Activated gamma-delta T cell (primary cell): ENCODE measurements at regions not wholly inside any gene's neighbourhood (a gene's known extent, or its start where the extent isn't known, plus 50 kb on each side); places are given as distances from the start of the nearest gene placed in this dataset.
"Not testable (repeated sequence)": the region's sequence is repeated elsewhere in the genome, so short reads cannot be mapped to it uniquely, and the experiment has no call there.

Experiments used
- DNase-seq: peaks from one replicate; lab custom pipeline; 2025; lab: John Stamatoyannopoulos, UW

- no peak for DNase-seq
Observed at GRCh38 chr14:71327691-71328090, 420.4 kb downstream of the PCNX1 start.

- DNase-seq = no peak
Observed at GRCh38 chr14:71328183-71328582, 420.9 kb downstream of the PCNX1 start.

GRCh38 chr14:71328954-71329353, 421.7 kb downstream of the PCNX1 start:
- no peak for DNase-seq

DNA sequence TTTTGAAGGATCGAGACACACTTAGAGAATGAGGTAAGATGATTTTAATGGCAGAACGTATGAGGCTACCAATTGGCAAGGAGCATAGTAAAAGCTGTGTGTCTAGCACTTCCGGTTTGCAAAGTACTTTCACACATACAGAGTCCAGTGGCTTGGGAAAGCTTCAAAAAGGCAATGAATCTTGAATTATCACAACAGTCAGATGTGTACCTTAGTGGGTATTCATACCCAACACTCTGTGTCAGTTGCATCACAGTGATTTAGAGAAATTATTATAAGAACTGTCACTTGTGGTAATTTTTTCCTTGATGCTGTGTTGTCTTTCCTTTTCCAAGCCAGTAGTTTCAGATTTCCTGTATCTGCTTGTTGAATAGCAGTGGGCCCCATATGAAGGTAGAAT, 424.1 kb downstream of the PCNX1 start:
- DNase-seq = no peak

- no peak for DNase-seq
Observed at GRCh38 chr14:71332476-71332875, 425.2 kb downstream of the PCNX1 start.

GRCh38 chr14:71333705-71334104, 426.4 kb downstream of the PCNX1 start:
- DNase-seq = no peak

- no peak for DNase-seq
Observed at GRCh38 chr14:71336489-71337192, 429.4 kb downstream of the PCNX1 start.

- no peak for DNase-seq
Observed at GRCh38 chr14:71338153-71338552, 430.9 kb downstream of the PCNX1 start.

GRCh38 chr14:71339650-71340415, 432.6 kb downstream of the PCNX1 start:
- no peak for DNase-seq

GRCh38 chr14:71341156-71341555, 433.9 kb downstream of the PCNX1 start:
- no peak for DNase-seq

GRCh38 chr14:71343724-71344123, 436.5 kb downstream of the PCNX1 start:
- DNase-seq = no peak

GRCh38 chr14:71344506-71344905, 437.2 kb downstream of the PCNX1 start:
- DNase-seq = no peak

DNA sequence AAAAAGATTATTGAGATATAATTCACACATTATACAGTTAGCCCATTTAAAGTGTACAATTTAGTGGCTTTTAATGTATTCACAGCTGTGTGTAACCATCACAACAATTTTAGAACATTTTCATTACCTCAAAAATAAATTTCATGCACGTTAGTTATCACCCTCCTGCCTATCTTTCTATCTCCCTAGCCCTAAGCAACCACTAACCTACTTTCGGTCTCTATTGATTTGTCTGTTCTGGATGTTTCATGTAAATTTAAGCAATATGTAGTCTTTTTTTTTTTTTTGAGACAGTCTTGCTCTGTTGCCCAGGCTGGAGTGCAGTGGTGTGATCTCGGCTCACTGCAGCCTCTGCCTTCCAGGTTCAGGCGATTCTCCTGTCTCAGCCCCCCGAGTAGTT, 439.4 kb downstream of the PCNX1 start:
- DNase-seq = no peak

GRCh38 chr14:71348394-71348793, 441.1 kb downstream of the PCNX1 start:
- no peak for DNase-seq

- DNase-seq = no peak
Observed at GRCh38 chr14:71348817-71349216, 441.6 kb downstream of the PCNX1 start.

DNA sequence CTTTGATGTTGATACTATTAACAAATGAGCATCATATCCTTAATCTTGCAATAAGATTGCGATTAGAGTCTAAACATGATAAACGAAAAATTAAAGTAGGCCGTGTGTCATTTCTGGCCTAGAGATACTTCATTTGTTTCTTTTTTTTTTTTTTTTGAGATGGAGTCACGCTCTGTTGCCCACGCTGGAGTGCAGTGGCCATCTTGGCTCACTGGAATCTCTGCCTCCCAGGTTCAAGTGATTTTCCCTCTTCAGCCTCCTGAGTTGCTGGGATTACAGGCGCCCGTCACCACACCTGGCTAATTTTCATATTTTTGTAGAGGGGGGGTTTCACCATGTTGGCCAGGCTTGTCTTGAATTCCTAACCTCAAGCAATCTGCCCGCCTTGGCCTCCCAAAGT, 446.9 kb downstream of the PCNX1 start:
- no peak for DNase-seq

- no peak for DNase-seq
Observed at GRCh38 chr14:71354801-71355200, 447.5 kb downstream of the PCNX1 start.

- DNase-seq = no peak
Observed at GRCh38 chr14:71355324-71356201, 448.3 kb downstream of the PCNX1 start.

- no peak for DNase-seq
Observed at GRCh38 chr14:71358209-71358931, 451.1 kb downstream of the PCNX1 start.

GRCh38 chr14:71358932-71359421, 451.7 kb downstream of the PCNX1 start:
- DNase-seq = not testable (repeated sequence)

GRCh38 chr14:71359823-71360222, 452.6 kb downstream of the PCNX1 start:
- DNase-seq = no peak

- no peak for DNase-seq
Observed at GRCh38 chr14:71361336-71361735, 454.1 kb downstream of the PCNX1 start.
